HEK293T (cell line): ENCODE measurements at regions not wholly inside any gene's neighbourhood (a gene's known extent, or its start where the extent isn't known, plus 50 kb on each side); places are given as distances from the start of the nearest gene placed in this dataset.

Source experiments
- FOXA1 ChIP-seq: fragments of 450-650 bp; IDR thresholded peaks from 2 replicates; pipeline ENCODE4 v1.6.1; 2016; ENCODE audit warnings: mild to moderate bottlenecking
- FOXK2 ChIP-seq: fragments of 450-650 bp; IDR thresholded peaks from 2 replicates; pipeline ENCODE4 v1.6.1; 2016; ENCODE audit warnings: mild to moderate bottlenecking
- SUZ12 ChIP-seq: fragments of 450-650 bp; IDR thresholded peaks from 2 replicates; pipeline ENCODE4 v1.6.1; 2016; ENCODE audit warnings: mild to moderate bottlenecking
- TARDBP ChIP-seq: fragments of 450-650 bp; IDR thresholded peaks from 2 replicates; pipeline ENCODE4 v1.6.1; 2016

GRCh38 chr5:168186289-168187074, 105.0 kb upstream of the WWC1 start:
- TF ChIP-seq FOXA1 (no peak), TARDBP (no peak), SUZ12 (no peak), FOXK2 (no peak)
